Hematopoietic multipotent progenitor cell treated with erythropoietin and hydrocortisone succinate and interleukin-3 and kit ligand, for 4 days (in vitro differentiated cells): ENCODE measurements at regions not wholly inside any gene's neighbourhood (a gene's known extent, or its start where the extent isn't known, plus 50 kb on each side); places are given as distances from the start of the nearest gene placed in this dataset.
A peak's percentile ranks its signal among the peaks of the same experiment; 100 is the strongest.

Experiments used
- DNase-seq: peaks from one replicate; pipeline ENCODE4 v3.0.0-alpha.2; 2015

- DNase-seq: peak; percentile 95
Measured at GRCh38 chr11:45339729-45340519, 53.8 kb upstream of the SYT13 start.

- no peak for DNase-seq
Measured at GRCh38 chr11:45337583-45338360, 51.6 kb upstream of the SYT13 start.

- no peak for DNase-seq
Measured at GRCh38 chr11:45336136-45336535, 50.0 kb upstream of the SYT13 start.
